Non-pigmented ciliary epithelial cell (primary cell): ENCODE measurements at regions not wholly inside any gene's neighbourhood (a gene's known extent, or its start where the extent isn't known, plus 50 kb on each side); places are given as distances from the start of the nearest gene placed in this dataset.

Experiments used
- DNase-seq: peaks from one replicate; pipeline ENCODE4 v3.0.0-alpha.2; 2010; ENCODE audit warnings: low read depth

GRCh38 chr11:116442238-116442752 is 330.5 kb downstream of the BUD13 start:
- no peak for DNase-seq

GRCh38 chr11:116439361-116439677 is 333.5 kb downstream of the BUD13 start:
- no peak for DNase-seq

- DNase-seq = no peak
Observed at GRCh38 chr11:116438651-116439360, 334.0 kb downstream of the BUD13 start.

GRCh38 chr11:116434986-116435385 is 337.8 kb downstream of the BUD13 start:
- no peak for DNase-seq

GRCh38 chr11:116432301-116432700 is 340.5 kb downstream of the BUD13 start:
- no peak for DNase-seq

- no peak for DNase-seq
Observed at GRCh38 chr11:116431842-116432241, 340.9 kb downstream of the BUD13 start.

GRCh38 chr11:116428638-116428975 is 344.2 kb downstream of the BUD13 start:
- no peak for DNase-seq

GRCh38 chr11:116427903-116428637 is 344.7 kb downstream of the BUD13 start:
- DNase-seq = no peak

- DNase-seq = no peak
Observed at GRCh38 chr11:116427337-116427902, 345.4 kb downstream of the BUD13 start.

GRCh38 chr11:116426761-116427160 is 346.0 kb downstream of the BUD13 start:
- DNase-seq = no peak

GRCh38 chr11:116424615-116425261 is 348.0 kb downstream of the BUD13 start:
- DNase-seq = no peak

GRCh38 chr11:116422956-116423600 is 349.7 kb downstream of the BUD13 start:
- DNase-seq = no peak

GRCh38 chr11:116422556-116422955 is 350.2 kb downstream of the BUD13 start:
- no peak for DNase-seq

GRCh38 chr11:116421529-116422185 is 351.1 kb downstream of the BUD13 start:
- no peak for DNase-seq

GRCh38 chr11:116420770-116421528 is 351.8 kb downstream of the BUD13 start:
- DNase-seq = no peak

GRCh38 chr11:116420030-116420429 is 352.8 kb downstream of the BUD13 start:
- no peak for DNase-seq

- no peak for DNase-seq
Observed at GRCh38 chr11:116418388-116419041, 354.3 kb downstream of the BUD13 start.

GRCh38 chr11:116416852-116417251 is 355.9 kb downstream of the BUD13 start:
- no peak for DNase-seq

GRCh38 chr11:116415095-116415494 is 357.7 kb downstream of the BUD13 start:
- no peak for DNase-seq

- DNase-seq = no peak
Observed at GRCh38 chr11:116414357-116414880, 358.4 kb downstream of the BUD13 start.
